ENCODE measurements at regions not wholly inside any gene's neighbourhood (a gene's known extent, or its start where the extent isn't known, plus 50 kb on each side); places are given as distances from the start of the nearest gene placed in this dataset.
"Not testable (repeated sequence)": the region's sequence is repeated elsewhere in the genome, so short reads cannot be mapped to it uniquely, and the experiment has no call there.

- DNase-seq = not testable (repeated sequence)
Measured at GRCh38 chr4:147259271-147259670, 221.6 kb upstream of the EDNRA start.

DNA sequence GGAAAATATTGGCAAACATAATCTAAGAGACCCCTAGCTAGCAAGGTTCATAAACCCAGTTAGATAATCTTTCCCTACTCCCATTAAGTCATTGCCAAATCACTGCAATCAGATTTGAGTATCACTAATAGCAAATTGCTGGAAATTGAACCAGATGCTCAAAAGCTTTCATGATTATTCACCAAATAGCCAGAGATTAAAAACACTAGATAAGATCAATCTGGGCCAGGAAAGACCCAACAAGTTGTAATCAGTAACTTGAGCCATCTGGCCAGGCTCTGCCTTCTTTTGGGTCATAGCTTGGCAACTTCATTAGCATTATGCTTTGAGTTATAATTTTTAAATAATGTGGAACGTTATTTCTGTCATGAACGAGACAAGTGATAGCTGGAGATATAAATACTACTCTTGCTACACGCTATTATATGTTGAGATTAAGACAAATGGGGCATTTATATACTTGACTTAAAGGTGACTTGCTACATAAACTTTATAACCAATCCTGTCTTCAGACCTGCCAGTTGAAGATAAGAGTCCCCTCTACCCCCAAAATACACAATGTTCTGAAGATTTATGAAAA lies 196.6 kb upstream of the EDNRA start:
- no peak for DNase-seq

DNA sequence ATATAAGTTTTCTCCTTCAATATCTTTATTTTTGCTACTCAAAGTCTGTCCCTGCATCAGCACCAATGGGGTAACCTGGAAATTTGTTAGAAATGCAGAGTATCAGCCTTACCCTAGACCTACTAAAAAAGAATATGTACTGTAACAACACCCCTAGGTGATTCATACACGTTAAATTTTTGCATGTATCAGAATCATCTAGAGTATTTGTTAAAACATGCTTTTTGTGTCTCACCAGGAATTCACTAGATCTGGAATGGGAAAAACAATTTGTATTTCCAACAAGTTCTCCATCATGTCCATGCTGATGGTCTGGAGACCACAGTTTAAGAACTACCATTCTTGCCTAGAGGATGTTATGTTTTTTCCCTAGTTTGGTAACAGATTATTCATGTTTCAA lies 196.0 kb upstream of the EDNRA start:
- DNase-seq = no peak

GRCh38 chr4:147285751-147286150 lies 195.1 kb upstream of the EDNRA start:
- no peak for DNase-seq

- no peak for DNase-seq
Measured at GRCh38 chr4:147286846-147287587, 193.9 kb upstream of the EDNRA start.

DNA sequence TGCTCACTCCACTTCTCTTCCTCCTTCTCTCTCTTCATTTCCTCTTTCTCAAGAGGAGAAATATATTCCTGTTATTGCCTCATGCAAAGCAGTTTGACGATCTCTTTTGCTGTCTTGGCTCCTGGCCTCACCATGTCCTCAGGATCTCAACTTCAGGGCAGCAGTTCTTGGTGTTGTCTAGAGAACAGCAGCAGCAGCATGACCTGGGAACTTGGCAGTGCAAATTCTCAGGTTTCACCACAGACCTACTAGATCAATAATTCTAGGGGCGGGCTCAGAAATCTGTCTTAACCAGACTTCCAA lies 193.4 kb upstream of the EDNRA start:
- DNase-seq = no peak

DNA sequence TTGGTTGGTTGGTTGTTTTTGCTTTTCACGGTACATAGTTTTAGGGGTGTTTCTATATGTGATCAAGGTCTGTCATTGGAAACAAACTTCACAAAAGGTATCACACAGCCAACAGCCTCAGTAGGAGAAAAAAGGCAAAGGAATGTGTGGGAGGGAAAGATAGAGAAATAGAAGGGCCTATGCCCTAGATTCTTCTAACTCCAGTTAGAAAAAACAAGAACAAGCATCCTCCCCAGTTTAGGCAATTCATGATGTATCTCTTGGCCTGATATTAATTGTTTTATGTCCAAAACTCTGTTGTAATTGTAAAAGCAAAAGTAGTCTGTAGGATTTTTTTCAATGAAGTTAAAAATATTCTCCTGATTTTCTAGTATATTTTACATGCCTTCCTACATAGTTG lies 192.4 kb upstream of the EDNRA start:
- no peak for DNase-seq

DNA sequence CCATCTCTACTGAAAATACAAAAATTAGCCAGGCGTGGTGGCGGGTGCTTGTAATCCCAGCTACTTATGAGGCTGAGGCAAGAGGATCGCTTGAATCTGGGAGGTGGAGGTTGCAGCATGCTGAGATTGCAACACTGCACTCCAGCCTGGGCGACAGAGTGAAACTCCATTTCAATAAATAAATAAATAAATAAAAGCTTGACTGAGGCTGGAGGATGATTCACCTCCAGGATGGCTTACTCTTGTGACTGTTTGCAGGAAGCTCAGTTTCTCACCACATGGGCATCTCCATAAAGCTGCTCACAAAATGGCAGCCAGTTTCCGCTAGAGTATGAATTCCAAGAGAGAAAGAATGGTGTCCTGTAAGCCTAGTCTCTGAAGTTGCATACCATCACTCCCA lies 191.7 kb upstream of the EDNRA start:
- no peak for DNase-seq

DNA sequence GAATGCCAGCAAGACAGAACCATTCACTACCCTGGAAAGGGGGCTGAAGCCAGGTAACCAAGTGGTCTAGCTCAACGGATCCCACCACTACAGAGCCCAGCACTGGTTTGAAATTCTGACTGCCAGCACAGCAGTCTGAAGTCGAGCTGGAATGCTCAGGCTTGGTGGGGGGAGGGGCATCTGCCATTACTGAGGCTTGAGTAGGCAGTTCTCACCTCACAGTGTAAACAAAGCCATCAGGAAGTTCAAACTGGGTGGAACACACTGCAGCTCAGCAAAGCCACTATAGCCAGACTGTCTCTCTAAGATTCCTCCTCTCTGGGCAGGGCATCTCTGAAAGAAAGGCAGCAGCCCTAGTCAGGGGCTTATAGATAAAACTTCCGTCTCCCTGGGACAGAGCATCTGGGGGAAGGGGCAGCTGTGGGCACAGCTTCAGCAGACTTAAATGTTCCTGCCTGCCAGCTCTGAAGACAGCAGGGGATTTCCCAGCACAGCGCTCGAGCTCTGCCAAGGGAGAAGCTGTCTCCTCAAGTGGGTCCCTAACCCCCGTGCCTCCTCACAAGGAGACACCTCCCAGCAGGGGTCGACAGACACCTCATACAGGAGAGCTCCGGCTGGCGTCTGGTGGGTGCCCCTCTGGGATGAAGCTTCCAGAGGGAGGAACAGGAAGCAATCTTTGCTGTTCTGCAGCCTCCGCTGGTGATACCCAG lies 188.1 kb upstream of the EDNRA start:
- DNase-seq = not testable (repeated sequence)

GRCh38 chr4:147293314-147293677 lies 187.6 kb upstream of the EDNRA start:
- DNase-seq = not testable (repeated sequence)

GRCh38 chr4:147299205-147299604 lies 181.7 kb upstream of the EDNRA start:
- no peak for DNase-seq

GRCh38 chr4:147303174-147303872 lies 177.6 kb upstream of the EDNRA start:
- DNase-seq = no peak

DNA sequence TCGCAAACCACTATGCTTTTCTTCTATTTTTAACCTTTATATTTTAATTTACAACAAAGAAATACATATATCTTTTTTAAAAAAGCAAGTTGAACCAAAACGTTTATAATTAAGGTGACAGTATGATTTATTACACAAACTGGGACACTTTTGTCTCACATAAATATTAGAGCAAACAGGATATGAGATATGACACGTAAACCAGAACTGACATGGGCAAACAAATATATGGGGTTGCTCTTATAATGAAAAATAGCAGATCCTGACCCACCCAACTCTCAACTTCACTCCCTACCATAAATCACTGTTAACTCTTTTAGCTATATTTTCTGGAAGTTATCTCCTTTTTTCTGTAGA lies 177.0 kb upstream of the EDNRA start:
- no peak for DNase-seq

DNA sequence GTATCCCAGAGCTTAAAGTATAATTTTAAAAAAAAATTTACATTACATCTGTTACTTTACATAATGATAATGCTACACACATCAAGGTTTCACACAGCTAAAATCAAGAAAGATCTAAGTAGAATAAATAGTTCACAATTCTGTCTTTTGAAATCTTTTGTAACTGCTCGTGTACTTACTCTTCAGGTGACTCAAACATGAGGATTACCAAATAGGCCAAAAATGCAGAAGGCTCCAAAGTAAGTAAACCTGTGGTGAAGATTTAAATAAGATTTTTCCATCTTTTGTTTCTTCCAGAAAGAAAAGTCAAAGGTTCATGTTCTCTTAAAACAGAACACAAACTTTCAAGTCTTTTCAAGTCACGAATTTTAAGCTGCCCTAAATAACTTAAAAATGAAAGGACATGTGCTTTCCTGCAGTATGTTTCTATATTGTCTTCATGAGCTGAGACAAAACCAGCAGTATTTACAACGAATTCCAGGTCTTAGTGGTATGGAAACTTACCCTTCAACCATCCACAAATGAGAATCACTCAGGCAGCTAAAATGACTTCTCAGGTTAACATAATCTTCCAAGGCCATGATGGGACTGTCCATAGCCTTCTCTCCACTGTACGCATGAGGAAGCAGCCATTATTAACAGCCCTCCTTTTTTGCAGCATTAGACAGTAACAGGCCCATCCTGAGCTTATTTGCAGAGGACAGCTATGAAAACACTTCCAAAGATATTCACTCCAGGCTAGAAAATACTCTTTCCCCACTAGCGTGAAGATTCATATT lies 172.8 kb upstream of the EDNRA start:
- DNase-seq = no peak

- DNase-seq = no peak
Measured at GRCh38 chr4:147309434-147309833, 171.5 kb upstream of the EDNRA start.

DNA sequence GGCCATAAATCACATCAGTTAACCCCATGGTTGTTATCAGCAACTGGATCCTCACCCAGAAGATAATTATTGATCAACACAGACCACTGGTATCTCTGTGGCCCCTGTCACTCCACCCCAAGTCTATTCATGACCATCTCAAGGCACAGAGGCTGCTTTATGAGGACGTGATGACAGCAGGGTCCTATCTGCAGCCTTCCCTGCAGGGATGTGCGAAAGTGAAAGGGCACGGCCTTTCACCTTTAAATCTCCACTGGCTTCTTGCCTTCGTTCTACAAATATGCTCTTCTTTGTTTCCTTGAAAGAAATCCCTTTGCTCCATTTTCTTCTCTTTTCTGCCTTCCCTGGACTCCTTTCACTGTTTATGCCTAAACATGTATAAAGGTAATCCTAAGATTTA lies 170.6 kb upstream of the EDNRA start:
- no peak for DNase-seq

DNA sequence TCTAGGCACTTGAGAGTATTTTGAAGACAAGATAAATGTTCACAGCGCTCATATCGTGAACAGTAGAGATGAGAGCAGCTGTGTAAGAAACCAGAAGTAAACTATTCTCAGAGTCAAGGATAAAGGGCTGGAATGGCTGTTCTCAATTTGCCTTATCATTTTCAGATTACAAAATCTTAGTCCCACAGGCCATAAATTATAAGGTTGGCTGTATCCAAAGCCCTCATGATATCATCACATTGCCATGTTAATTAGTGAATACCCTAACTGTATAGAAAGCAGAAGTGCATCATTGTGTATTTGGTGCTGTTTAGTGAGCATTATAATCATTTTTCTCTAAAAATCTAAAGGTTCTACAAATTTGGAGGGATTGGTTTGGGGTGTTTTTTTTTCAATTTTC lies 168.9 kb upstream of the EDNRA start:
- no peak for DNase-seq

- no peak for DNase-seq
Measured at GRCh38 chr4:147312376-147313046, 168.4 kb upstream of the EDNRA start.

DNA sequence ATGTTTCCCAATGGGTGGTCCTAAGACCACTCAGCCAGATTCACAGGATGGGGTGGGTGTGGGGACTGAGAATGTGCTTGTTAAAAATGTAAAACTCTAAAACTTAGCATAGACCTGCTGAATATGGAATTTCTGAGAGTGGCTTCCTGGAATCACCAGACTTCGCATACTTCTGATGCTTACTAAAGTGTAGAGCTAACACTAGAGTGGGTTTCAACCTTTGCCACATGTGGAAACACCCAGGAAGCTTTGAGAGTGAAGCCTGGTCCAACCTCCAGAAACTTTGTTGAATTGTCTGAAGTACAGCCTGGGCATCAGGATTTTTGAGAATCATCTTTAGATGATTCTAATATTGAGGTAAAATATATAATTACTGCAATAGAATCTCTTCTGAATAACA lies 167.8 kb upstream of the EDNRA start:
- DNase-seq = no peak

- no peak for DNase-seq
Measured at GRCh38 chr4:147318586-147318985, 162.3 kb upstream of the EDNRA start.

GRCh38 chr4:147325571-147325981 lies 155.3 kb upstream of the EDNRA start:
- no peak for DNase-seq

- DNase-seq = no peak
Measured at GRCh38 chr4:147326591-147326990, 154.3 kb upstream of the EDNRA start.

DNA sequence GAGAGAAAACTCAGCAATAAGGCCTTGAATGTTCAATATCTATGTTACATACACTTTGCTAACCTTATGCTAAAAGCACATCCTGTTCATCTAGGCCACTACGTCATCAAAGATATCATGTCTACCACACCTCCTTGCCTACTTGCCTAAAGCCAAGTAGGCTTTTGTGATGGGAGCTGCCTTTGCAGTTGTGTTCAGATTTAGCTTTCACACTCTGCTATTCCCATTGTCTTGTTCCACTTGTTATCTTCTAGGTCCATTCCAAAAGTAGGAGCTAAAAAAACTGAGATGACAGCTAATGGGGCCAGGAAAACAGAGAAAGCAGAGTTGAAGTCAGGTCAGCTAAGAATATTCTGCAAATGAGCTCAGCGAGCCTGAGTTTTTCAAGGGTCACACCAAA lies 153.6 kb upstream of the EDNRA start:
- DNase-seq = no peak

All from right forelimb (tissue), 1 donor.